ENCODE measurements at regions not wholly inside any gene's neighbourhood (a gene's known extent, or its start where the extent isn't known, plus 50 kb on each side); places are given as distances from the start of the nearest gene placed in this dataset.

DNA sequence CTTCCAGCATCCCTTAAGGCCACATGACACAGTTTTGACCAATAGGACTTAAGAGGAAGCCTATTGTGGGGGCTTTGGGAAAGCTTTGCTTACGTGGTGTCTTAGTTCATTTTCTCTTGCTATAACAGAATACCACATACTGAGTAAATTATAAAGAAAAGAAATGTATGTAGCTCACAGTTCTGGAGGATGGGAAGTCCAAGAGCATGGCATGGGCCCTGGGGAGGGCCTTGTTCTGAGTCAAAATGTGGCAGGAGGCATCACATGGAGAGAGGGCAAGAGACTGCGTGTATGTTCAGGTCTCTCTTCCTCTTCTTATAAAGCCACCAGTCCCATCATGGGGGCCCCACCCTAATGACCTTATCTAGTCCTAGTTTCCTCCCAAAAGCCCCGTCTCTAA lies 68.6 kb upstream of the CPEB4 start:
- DNase-seq (no peak), ATAC-seq (no peak)
- Histone ChIP-seq H3K36me3 (ENCODE audit: low read depth) (no peaks in the 10 kb centered on the region), H3K4me1 (ENCODE audit: low read depth) (peaks cover 11% of the 10 kb centered on the region), H3K9me3 (no peaks in the 10 kb centered on the region), H3K4me3 (no peak overlapping the region)
- intact Hi-C loops (cut with DNase I, micrococcal nuclease), result no loop called here
- TF ChIP-seq CTCF (IDR thresholded peaks at IDR 0.05), result no peak

- Histone ChIP-seq H3K4me1 (ENCODE audit: low read depth) (peaks cover 14% of the 10 kb centered on the region), H3K9me3 (no peaks in the 10 kb centered on the region), H3K4me3 (no peak overlapping the region), H3K36me3 (ENCODE audit: low read depth) (no peaks in the 10 kb centered on the region)
- ATAC-seq, result no peak
- intact Hi-C loops (cut with DNase I, micrococcal nuclease), result no loop called here
- no peak for TF ChIP-seq CTCF (IDR thresholded peaks at IDR 0.05)
- DNase-seq, result no peak
Observed at GRCh38 chr5:173823274-173823644, 64.9 kb upstream of the CPEB4 start.

- Histone ChIP-seq H3K9me3 (no peaks in the 10 kb centered on the region), H3K4me1 (ENCODE audit: low read depth) (peaks cover 14% of the 10 kb centered on the region), H3K36me3 (ENCODE audit: low read depth) (no peaks in the 10 kb centered on the region), H3K4me3 (no peak overlapping the region)
- ATAC-seq, result peak; percentile 75
- TF ChIP-seq CTCF (IDR thresholded peaks at IDR 0.05), result no peak
- intact Hi-C loops (cut with DNase I, micrococcal nuclease), result no loop called here
- peak in 1 of 3 donors; percentile 68 for DNase-seq
Observed at GRCh38 chr5:173823721-173824567, 64.2 kb upstream of the CPEB4 start.

DNA sequence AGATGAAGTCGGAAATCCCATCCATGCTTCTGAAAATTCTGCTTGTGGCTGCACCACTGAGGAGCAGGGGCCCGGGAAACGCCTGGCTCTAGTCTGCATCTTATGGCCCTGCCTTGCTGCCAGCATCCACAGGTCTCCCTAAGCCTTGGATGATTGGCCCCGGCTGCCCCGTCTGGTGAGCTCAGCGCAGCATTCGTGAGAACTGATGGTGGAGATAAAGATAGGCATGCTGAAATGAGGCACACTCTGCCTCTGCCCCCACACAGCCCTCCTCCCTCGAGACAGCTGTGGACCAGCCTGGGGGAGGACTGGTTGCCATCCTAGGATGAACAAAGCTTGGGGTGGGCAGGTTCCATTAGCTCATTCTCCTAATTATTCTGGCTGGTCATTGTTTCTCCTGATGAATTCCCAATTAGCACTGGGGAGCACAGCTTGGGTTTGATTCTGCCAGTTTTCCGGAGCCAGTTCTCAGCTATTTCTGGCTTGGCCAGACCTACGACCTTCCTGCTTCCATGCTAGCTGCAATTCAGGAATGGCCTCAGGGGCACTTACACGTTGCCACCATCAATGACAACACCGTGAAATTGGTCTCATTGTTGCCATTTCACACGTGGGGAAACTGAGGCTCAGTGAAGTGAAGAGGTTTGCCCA lies 62.8 kb upstream of the CPEB4 start:
- Histone ChIP-seq H3K9me3 (no peaks in the 10 kb centered on the region), H3K4me1 (ENCODE audit: low read depth) (peaks cover 14% of the 10 kb centered on the region), H3K4me3 (no peak overlapping the region), H3K36me3 (ENCODE audit: low read depth) (no peaks in the 10 kb centered on the region)
- intact Hi-C loops (cut with DNase I, micrococcal nuclease), result no loop called here
- DNase-seq (no peak), ATAC-seq (no peak)
- no peak for TF ChIP-seq CTCF (IDR thresholded peaks at IDR 0.05)

- H3K4me3 ChIP-seq, result no peak overlapping the region
- no peak for TF ChIP-seq CTCF (IDR thresholded peaks at IDR 0.05)
- H3K9me3 ChIP-seq, result no peaks in the 10 kb centered on the region
- intact Hi-C loops (cut with DNase I, micrococcal nuclease), result no loop called here
- H3K4me1 ChIP-seq (ENCODE audit: low read depth), result peaks cover 14% of the 10 kb centered on the region
- H3K36me3 ChIP-seq (ENCODE audit: low read depth), result no peaks in the 10 kb centered on the region
- DNase-seq (no peak), ATAC-seq (no peak)
Observed at GRCh38 chr5:173826086-173826427, 62.1 kb upstream of the CPEB4 start.
